GM18520 (cell line): ENCODE measurements at regions not wholly inside any gene's neighbourhood (a gene's known extent, or its start where the extent isn't known, plus 50 kb on each side); places are given as distances from the start of the nearest gene placed in this dataset.

Experiments
- ATAC-seq: cut with Tn5 transposase; IDR thresholded peaks from one replicate; pipeline ENCODE4 v1.9.1; 2021; ENCODE audit not compliant: unreplicated experiment

- no peak for ATAC-seq
These were observed 97.4 kb upstream of the CNR1 start for GRCh38 chr6:88263591-88263990.

GRCh38 chr6:88262332-88262731 is 96.2 kb upstream of the CNR1 start:
- no peak for ATAC-seq

GRCh38 chr6:88251301-88251700 is 85.2 kb upstream of the CNR1 start:
- ATAC-seq = no peak

GRCh38 chr6:88248709-88249321 is 82.7 kb upstream of the CNR1 start:
- ATAC-seq = no peak

GRCh38 chr6:88246654-88247053 is 80.5 kb upstream of the CNR1 start:
- no peak for ATAC-seq

GRCh38 chr6:88244721-88245120 is 78.6 kb upstream of the CNR1 start:
- no peak for ATAC-seq

GRCh38 chr6:88238901-88239300 is 72.8 kb upstream of the CNR1 start:
- no peak for ATAC-seq

GRCh38 chr6:88238065-88238464 is 71.9 kb upstream of the CNR1 start:
- ATAC-seq = peak; percentile 70

GRCh38 chr6:88236612-88237360 is 70.6 kb upstream of the CNR1 start:
- no peak for ATAC-seq

- ATAC-seq = no peak
These were observed 66.6 kb upstream of the CNR1 start for GRCh38 chr6:88232753-88233152.

GRCh38 chr6:88223298-88223697 is 57.2 kb upstream of the CNR1 start:
- no peak for ATAC-seq

- no peak for ATAC-seq
These were observed 54.3 kb upstream of the CNR1 start for GRCh38 chr6:88220493-88220892.

GRCh38 chr6:88216182-88216581 is 50.0 kb upstream of the CNR1 start:
- no peak for ATAC-seq
